Gastrocnemius medialis (tissue), 4 donors: ENCODE measurements at regions not wholly inside any gene's neighbourhood (a gene's known extent, or its start where the extent isn't known, plus 50 kb on each side); places are given as distances from the start of the nearest gene placed in this dataset.

ENCODE experiments used
- ATAC-seq, 2 donors: fragments of 150-250 bp; one replicate each; pipeline ENCODE4 v1.9.1; 2016
- DNase-seq, 2 donors: peaks; one replicate each; pipeline ENCODE4 v3.0.0-alpha.2; 2019
- H3K27ac ChIP-seq, 4 donors: fragments of 200-600 bp; sonication (generic); 1 replicate in 1 of 4; 2 replicates in 3 of 4; pipeline ENCODE4 v1.5.1; 2016 to 2018; ENCODE audit warnings: mild to moderate bottlenecking in 2 of 4, moderate library complexity in 1 of 4
- H3K27me3 ChIP-seq, 3 donors: fragments of 200-600 bp; sonication (generic) in 2 of 3; 1 replicate in 1 of 3; 2 replicates in 2 of 3; pipeline versions ENCODE4 v1.5.1 to v1.6.0; 2016 to 2019; ENCODE audit warnings: mild to moderate bottlenecking in 1 of 3, moderate library complexity in 1 of 3
- H3K36me3 ChIP-seq, 2 donors: fragments of 200-600 bp; sonication (generic) in 1 of 2; one replicate each; pipeline ENCODE4 v1.5.1; 2017 to 2018
- H3K4me1 ChIP-seq, 2 donors: fragments of 200-600 bp; sonication (generic) in 1 of 2; one replicate each; pipeline ENCODE4 v1.5.1; 2016 to 2017; ENCODE audit warnings: mild to moderate bottlenecking in 2 of 2
- H3K4me3 ChIP-seq, 4 donors: fragments of 200-600 bp; sonication (generic) in 3 of 4; 1 replicate in 1 of 4; 2 replicates in 3 of 4; pipeline ENCODE4 v1.5.1; 2016 to 2019; ENCODE audit warnings: mild to moderate bottlenecking in 2 of 4
- H3K9me3 ChIP-seq, 3 donors: fragments of 200-600 bp; sonication (generic) in 2 of 3; 1 replicate in 1 of 3; 2 replicates in 2 of 3; pipeline ENCODE4 v1.5.1; 2016 to 2019
- POLR2A ChIP-seq, 2 donors: fragments of 450-650 bp; IDR thresholded peaks; one replicate each; pipeline ENCODE4 v1.6.1; 2017; ENCODE audit warnings: antibody characterized with exemption in 2 of 2, mild to moderate bottlenecking in 2 of 2, moderate library complexity in 2 of 2
- in situ Hi-C, 4 donors: fragments of 200-750 bp; cut with MboI; loops; one replicate each; pipeline versions ENCODE4 v1.15.0 to v1.8.0; 2017; ENCODE audit warnings: low sequenced_read_pairs in 4 of 4
- intact Hi-C: fragments of 100-400 bp; cut with DNase I; formaldehyde crosslinking; loops from one replicate; pipeline ENCODE4 v1.15.1; 2023; ENCODE audit warnings: low total_unique reads
- TF ChIP-seq, protein P1 (sequence below), 5 experiments: fragments of 450-650 bp in 3 of 5; fragments of 200-600 bp in 2 of 5; sonication (generic) in 2 of 5; IDR thresholded peaks in 4 of 5; conservative IDR thresholded peaks in 1 of 5; 1 replicate in 4 of 5; 2 replicates in 1 of 5; pipeline ENCODE4 v1.5.1; 2016 to 2019; ENCODE audit warnings: antibody characterized with exemption in 5 of 5, mild to moderate bottlenecking in 3 of 5, moderate library complexity in 3 of 5

DNA sequence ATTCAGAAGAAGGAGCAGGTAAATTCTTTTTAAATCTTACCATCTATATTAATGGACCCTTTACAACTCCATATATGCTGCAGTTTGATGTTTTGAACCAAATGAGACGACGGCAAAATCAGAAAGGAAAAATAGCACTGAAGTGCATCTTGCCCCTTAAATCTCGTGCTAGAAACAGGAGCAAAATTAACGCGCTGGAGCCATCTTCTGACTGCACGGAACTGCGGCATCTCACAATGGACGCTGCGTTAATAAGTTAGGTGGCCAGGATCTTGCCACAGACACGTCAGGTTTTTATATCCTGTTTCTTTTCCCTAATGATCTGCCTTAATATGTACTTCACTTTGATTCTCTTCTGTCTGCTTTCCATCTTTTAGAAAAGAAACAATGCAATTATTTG lies 354.5 kb downstream of the TFEC start:
- no peaks in the 10 kb centered on the region for H3K9me3 ChIP-seq
- ATAC-seq (no peak), DNase-seq (no peak)
- H3K4me1 ChIP-seq = no peaks in the 10 kb centered on the region
- in situ Hi-C loops = no loop called here
- no peaks in the 10 kb centered on the region for H3K27me3 ChIP-seq
- H3K4me3 ChIP-seq = no peak overlapping the region
- no peaks in the 10 kb centered on the region for H3K36me3 ChIP-seq
- TF ChIP-seq, protein P1, sequence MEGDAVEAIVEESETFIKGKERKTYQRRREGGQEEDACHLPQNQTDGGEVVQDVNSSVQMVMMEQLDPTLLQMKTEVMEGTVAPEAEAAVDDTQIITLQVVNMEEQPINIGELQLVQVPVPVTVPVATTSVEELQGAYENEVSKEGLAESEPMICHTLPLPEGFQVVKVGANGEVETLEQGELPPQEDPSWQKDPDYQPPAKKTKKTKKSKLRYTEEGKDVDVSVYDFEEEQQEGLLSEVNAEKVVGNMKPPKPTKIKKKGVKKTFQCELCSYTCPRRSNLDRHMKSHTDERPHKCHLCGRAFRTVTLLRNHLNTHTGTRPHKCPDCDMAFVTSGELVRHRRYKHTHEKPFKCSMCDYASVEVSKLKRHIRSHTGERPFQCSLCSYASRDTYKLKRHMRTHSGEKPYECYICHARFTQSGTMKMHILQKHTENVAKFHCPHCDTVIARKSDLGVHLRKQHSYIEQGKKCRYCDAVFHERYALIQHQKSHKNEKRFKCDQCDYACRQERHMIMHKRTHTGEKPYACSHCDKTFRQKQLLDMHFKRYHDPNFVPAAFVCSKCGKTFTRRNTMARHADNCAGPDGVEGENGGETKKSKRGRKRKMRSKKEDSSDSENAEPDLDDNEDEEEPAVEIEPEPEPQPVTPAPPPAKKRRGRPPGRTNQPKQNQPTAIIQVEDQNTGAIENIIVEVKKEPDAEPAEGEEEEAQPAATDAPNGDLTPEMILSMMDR (IDR thresholded peaks at IDR 0.05 in 4 of 5, conservative IDR thresholded peaks at IDR 0.05 in 1 of 5) = no peak
- TF ChIP-seq POLR2A (IDR thresholded peaks at IDR 0.05) = no peak
- intact Hi-C loops = no loop called here
- no peak overlapping the region for H3K27ac ChIP-seq

DNA sequence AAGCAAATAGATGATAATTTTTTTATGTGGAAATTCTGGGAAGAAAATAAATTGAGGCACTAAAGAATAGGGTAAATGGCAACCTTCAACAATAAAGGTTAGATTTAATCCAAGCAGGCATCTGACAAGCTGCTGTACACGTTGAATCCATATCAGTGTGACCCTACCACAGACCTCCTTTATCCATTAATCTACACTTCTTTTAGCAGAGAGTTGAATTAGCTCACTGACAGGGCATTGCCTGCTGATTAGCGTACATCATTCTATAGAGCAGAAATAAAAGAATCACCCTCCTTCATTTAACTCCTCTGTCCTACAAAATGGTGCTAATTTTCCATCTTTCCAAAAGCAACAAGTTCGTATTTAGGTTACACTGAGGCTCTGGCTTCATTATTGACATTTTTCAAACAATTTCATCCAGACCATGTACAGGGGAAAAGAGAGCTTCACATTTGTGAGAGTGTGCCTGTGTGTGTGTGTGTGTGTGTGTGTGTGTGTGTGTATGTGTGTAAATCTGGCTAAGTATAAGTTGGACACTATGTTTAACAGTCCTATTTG lies 356.0 kb downstream of the TFEC start:
- Histone ChIP-seq H3K36me3 (no peaks in the 10 kb centered on the region), H3K4me3 (no peak overlapping the region), H3K27me3 (no peaks in the 10 kb centered on the region), H3K9me3 (no peaks in the 10 kb centered on the region), H3K4me1 (no peaks in the 10 kb centered on the region), H3K27ac (no peak overlapping the region)
- TF ChIP-seq, protein P1 (IDR thresholded peaks at IDR 0.05 in 4 of 5, conservative IDR thresholded peaks at IDR 0.05 in 1 of 5) = no peak
- TF ChIP-seq POLR2A (IDR thresholded peaks at IDR 0.05) = no peak
- DNase-seq (no peak), ATAC-seq (no peak)
- intact Hi-C loops (no loop called here), in situ Hi-C loops (no loop called here)

DNA sequence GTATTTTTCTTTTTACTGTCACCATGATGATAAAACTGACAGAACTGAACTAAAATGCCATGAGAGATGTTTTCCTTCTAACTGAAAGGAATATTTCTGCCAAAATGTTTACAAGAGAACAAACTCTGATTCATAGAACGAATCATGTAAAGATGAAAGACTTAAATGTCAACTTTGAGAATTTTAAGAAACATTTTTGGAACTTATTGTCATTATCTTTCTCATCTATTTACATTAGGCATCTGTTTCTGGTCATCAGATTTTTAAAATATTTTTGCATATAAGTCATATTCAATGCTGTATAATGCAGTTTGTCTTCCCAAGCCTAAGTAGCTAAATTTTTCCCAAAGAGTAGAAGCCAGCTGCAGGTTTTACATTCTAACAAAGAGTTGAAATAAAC lies 358.5 kb downstream of the TFEC start:
- Histone ChIP-seq H3K36me3 (no peaks in the 10 kb centered on the region), H3K9me3 (no peaks in the 10 kb centered on the region), H3K27ac (no peak overlapping the region), H3K4me3 (no peak overlapping the region), H3K4me1 (no peaks in the 10 kb centered on the region), H3K27me3 (no peaks in the 10 kb centered on the region)
- no peak for DNase-seq
- in situ Hi-C loops = no loop called here
- no peak for ATAC-seq
- TF ChIP-seq POLR2A (IDR thresholded peaks at IDR 0.05) = no peak
- TF ChIP-seq, protein P1 (IDR thresholded peaks at IDR 0.05 in 4 of 5, conservative IDR thresholded peaks at IDR 0.05 in 1 of 5) = no peak
- intact Hi-C loops = no loop called here

DNA sequence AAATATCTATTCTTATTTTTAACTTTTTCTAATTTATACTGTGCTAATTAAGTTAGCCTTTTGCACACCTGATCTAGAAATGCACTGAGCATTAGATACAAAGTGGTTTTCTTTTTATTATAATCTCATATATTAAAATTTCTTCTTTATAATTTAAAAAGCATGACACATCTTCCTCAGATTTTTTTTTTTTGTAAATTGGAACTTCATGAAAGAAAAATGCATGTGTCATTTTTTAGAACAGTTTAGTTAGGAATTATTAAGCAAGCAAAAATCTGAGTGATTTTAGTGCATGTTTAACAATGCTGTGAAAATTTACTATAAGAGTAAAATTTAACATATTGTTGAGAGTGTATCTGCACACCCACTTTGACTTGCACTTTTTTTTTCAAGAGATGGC lies 367.9 kb downstream of the TFEC start:
- Histone ChIP-seq H3K36me3 (no peaks in the 10 kb centered on the region), H3K4me3 (no peak overlapping the region), H3K4me1 (no peaks in the 10 kb centered on the region), H3K27me3 (no peaks in the 10 kb centered on the region), H3K9me3 (no peaks in the 10 kb centered on the region), H3K27ac (no peak overlapping the region)
- ATAC-seq (no peak), DNase-seq (no peak)
- no peak for TF ChIP-seq POLR2A (IDR thresholded peaks at IDR 0.05)
- TF ChIP-seq, protein P1 (IDR thresholded peaks at IDR 0.05 in 4 of 5, conservative IDR thresholded peaks at IDR 0.05 in 1 of 5) = no peak
- intact Hi-C loops (no loop called here), in situ Hi-C loops (no loop called here)

DNA sequence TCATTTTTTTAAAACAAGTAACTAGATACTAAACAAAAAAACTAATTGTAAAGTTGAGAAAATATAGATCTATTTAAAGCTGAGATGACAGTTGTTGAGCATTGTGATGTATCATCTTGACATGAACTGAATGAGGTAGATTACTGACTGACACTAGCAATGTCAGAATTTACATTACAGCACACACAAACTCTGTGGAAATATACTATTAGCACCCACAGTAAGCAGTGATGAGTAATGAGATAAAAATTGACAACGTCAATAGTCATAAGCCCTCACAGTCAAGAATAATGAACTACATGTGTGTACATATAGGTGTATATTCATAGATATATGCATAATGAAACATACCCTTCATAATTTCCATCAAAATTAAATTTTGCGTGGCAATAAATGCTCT lies 368.4 kb downstream of the TFEC start:
- Histone ChIP-seq H3K4me1 (no peaks in the 10 kb centered on the region), H3K27ac (no peak overlapping the region), H3K27me3 (no peaks in the 10 kb centered on the region), H3K9me3 (no peaks in the 10 kb centered on the region), H3K4me3 (no peak overlapping the region), H3K36me3 (no peaks in the 10 kb centered on the region)
- intact Hi-C loops (no loop called here), in situ Hi-C loops (no loop called here)
- DNase-seq (no peak), ATAC-seq (no peak)
- TF ChIP-seq POLR2A (IDR thresholded peaks at IDR 0.05) = no peak
- TF ChIP-seq, protein P1 (IDR thresholded peaks at IDR 0.05 in 4 of 5, conservative IDR thresholded peaks at IDR 0.05 in 1 of 5) = no peak
